ENCODE measurements at regions not wholly inside any gene's neighbourhood (a gene's known extent, or its start where the extent isn't known, plus 50 kb on each side); places are given as distances from the start of the nearest gene placed in this dataset.

GRCh38 chr21:38060533-38060932 is 144.3 kb upstream of the KCNJ6 start:
- Histone ChIP-seq H3K27me3 (no peaks in the 10 kb centered on the region), H3K4me3 (no peak overlapping the region), H3K36me3 (no peaks in the 10 kb centered on the region), H3K9me3 (no peaks in the 10 kb centered on the region), H3K27ac (no peak overlapping the region), H3K4me1 (no peaks in the 10 kb centered on the region)
- in situ Hi-C loops (cut with MboI; ENCODE audit: low sequenced_read_pairs in 4 of 4) (no loop called here), intact Hi-C loops (cut with DNase I; ENCODE audit: low total_unique reads) (no loop called here)
- no peak for DNase-seq
- no peak for ATAC-seq
- TF ChIP-seq CTCF (IDR thresholded peaks at IDR 0.05 in 4 of 5, conservative IDR thresholded peaks at IDR 0.05 in 1 of 5) (no peak), POLR2A (IDR thresholded peaks at IDR 0.05) (no peak)

GRCh38 chr21:38067086-38067739 is 151.0 kb upstream of the KCNJ6 start:
- in situ Hi-C loops (cut with MboI; ENCODE audit: low sequenced_read_pairs in 4 of 4) (no loop called here), intact Hi-C loops (cut with DNase I; ENCODE audit: low total_unique reads) (no loop called here)
- H3K36me3 ChIP-seq = no peaks in the 10 kb centered on the region
- H3K9me3 ChIP-seq = no peaks in the 10 kb centered on the region
- H3K27ac ChIP-seq = peak overlapping the region; percentile 31 to 64 (median 50)
- TF ChIP-seq CTCF (IDR thresholded peaks at IDR 0.05 in 4 of 5, conservative IDR thresholded peaks at IDR 0.05 in 1 of 5) (no peak), POLR2A (IDR thresholded peaks at IDR 0.05) (no peak)
- H3K4me3 ChIP-seq = no peak overlapping the region
- H3K27me3 ChIP-seq = peaks cover 0 to 4% (median 0%) of the 10 kb centered on the region in 3 donors
- peak; percentile 26 to 73 for DNase-seq
- H3K4me1 ChIP-seq = peaks cover 0 to 9% of the 10 kb centered on the region in 2 donors
- ATAC-seq = peak; percentile 93 to 98

- ATAC-seq (no peak), DNase-seq (no peak)
- peaks cover 0 to 5% of the 10 kb centered on the region in 2 donors for H3K4me1 ChIP-seq
- TF ChIP-seq POLR2A (IDR thresholded peaks at IDR 0.05) = no peak
- no peak for TF ChIP-seq CTCF (IDR thresholded peaks at IDR 0.05 in 4 of 5, conservative IDR thresholded peaks at IDR 0.05 in 1 of 5)
- in situ Hi-C loops (cut with MboI; ENCODE audit: low sequenced_read_pairs in 4 of 4) (no loop called here), intact Hi-C loops (cut with DNase I; ENCODE audit: low total_unique reads) (no loop called here)
- H3K27ac ChIP-seq = no peak overlapping the region
- no peaks in the 10 kb centered on the region for H3K36me3 ChIP-seq
- H3K27me3 ChIP-seq = peaks cover 0 to 4% (median 0%) of the 10 kb centered on the region in 3 donors
- no peak overlapping the region for H3K4me3 ChIP-seq
- H3K9me3 ChIP-seq = no peaks in the 10 kb centered on the region
Observed at GRCh38 chr21:38072489-38072888, 156.2 kb upstream of the KCNJ6 start.

- H3K27ac ChIP-seq = no peak overlapping the region
- H3K4me3 ChIP-seq = no peak overlapping the region
- H3K27me3 ChIP-seq = peaks cover 0 to 4% (median 0%) of the 10 kb centered on the region in 3 donors
- in situ Hi-C loops (cut with MboI; ENCODE audit: low sequenced_read_pairs in 4 of 4) (no loop called here), intact Hi-C loops (cut with DNase I; ENCODE audit: low total_unique reads) (no loop called here)
- DNase-seq (no peak), ATAC-seq (no peak)
- H3K9me3 ChIP-seq = no peaks in the 10 kb centered on the region
- H3K36me3 ChIP-seq = no peaks in the 10 kb centered on the region
- TF ChIP-seq POLR2A (IDR thresholded peaks at IDR 0.05) (no peak), CTCF (IDR thresholded peaks at IDR 0.05 in 4 of 5, conservative IDR thresholded peaks at IDR 0.05 in 1 of 5) (no peak)
- no peaks in the 10 kb centered on the region for H3K4me1 ChIP-seq
Observed at GRCh38 chr21:38075833-38076587, 159.8 kb upstream of the KCNJ6 start.

Data from gastrocnemius medialis (tissue), 4 donors.